AG09309 (cell line): ENCODE measurements at regions not wholly inside any gene's neighbourhood (a gene's known extent, or its start where the extent isn't known, plus 50 kb on each side); places are given as distances from the start of the nearest gene placed in this dataset.
A peak's percentile ranks its signal among the peaks of the same experiment; 100 is the strongest.

Experiments used
- DNase-seq: peaks from one replicate; pipeline ENCODE4 v3.0.0-alpha.2; 2010; ENCODE audit warnings: low read depth
- H3K4me3 ChIP-seq: 2 replicates; pipeline ENCODE4 v1.5.1; 2011; ENCODE audit warnings: mild to moderate bottlenecking, low read depth, low read length, moderate library complexity; ENCODE audit not compliant: control insufficient read depth
- TF ChIP-seq, protein P1 (sequence below): IDR thresholded peaks from 2 replicates; pipeline ENCODE4 v1.5.1; 2011; ENCODE audit warnings: mild to moderate bottlenecking, low read depth, low read length, inconsistent platforms; ENCODE audit not compliant: insufficient read depth, control insufficient read depth; ENCODE audit errors: missing control alignments

DNA sequence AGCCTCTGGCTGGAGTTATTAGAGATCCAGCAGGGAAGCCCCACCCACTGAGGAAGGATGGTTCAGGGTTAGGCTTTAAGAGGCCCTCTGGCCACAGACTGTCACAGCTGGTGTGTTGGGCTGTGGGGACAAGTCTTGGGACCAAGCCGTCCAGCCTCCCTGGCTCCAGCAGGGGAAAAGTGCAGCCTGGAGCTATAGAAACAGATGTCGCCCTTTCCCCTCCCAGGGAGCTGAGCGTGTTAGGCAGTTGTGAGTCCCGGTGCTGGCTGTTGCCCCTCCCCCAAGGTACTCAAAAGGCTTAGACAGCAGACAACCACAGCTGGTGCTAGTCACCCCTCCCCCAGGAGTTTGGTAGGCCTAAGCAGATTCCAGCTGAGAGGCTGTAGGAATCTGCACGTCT, 143.4 kb downstream of the TMEM168 start:
- H3K4me3 ChIP-seq, result no peak overlapping the region
- DNase-seq, result no peak
- TF ChIP-seq, protein P1, sequence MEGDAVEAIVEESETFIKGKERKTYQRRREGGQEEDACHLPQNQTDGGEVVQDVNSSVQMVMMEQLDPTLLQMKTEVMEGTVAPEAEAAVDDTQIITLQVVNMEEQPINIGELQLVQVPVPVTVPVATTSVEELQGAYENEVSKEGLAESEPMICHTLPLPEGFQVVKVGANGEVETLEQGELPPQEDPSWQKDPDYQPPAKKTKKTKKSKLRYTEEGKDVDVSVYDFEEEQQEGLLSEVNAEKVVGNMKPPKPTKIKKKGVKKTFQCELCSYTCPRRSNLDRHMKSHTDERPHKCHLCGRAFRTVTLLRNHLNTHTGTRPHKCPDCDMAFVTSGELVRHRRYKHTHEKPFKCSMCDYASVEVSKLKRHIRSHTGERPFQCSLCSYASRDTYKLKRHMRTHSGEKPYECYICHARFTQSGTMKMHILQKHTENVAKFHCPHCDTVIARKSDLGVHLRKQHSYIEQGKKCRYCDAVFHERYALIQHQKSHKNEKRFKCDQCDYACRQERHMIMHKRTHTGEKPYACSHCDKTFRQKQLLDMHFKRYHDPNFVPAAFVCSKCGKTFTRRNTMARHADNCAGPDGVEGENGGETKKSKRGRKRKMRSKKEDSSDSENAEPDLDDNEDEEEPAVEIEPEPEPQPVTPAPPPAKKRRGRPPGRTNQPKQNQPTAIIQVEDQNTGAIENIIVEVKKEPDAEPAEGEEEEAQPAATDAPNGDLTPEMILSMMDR, result no peak

DNA sequence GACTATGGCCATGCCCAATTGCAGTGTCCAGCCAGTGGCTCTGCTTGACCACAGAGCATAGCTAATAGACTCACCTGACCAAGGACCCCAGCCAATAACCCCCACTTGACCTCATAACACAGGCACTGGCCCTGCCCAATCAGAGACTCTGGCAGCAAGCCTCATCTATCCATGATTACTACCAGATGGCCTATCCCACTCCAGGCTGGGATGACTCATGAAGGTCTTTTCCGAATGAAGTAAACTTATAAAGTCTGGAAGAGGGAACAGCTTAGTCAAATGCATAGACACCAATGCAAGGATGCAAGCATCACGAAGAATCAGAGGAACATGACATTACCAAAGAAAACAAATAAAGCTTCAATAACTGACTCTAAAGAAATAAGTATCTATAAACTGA, 141.4 kb downstream of the TMEM168 start:
- DNase-seq, result no peak
- TF ChIP-seq, protein P1, result no peak
- H3K4me3 ChIP-seq, result no peak overlapping the region

DNA sequence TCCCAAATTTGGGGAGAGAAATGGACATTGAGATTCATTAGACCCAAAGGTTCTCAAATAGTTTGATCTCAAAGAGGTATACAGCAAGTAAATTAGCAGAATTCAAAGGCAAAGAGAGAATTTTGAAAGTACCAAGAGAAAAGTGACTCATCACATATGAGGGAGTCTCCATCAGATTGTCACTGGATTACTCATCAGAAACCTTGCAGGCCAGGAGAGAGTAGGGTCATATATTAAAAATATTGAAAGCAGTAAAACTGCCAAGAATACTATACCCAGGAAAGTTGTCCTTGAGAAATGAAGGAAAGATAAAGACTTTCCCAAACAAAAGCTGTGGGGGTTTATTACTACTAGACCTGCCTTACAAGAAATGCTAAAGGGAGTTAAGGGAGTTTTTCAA, 140.6 kb downstream of the TMEM168 start:
- TF ChIP-seq, protein P1, result no peak
- DNase-seq, result no peak
- H3K4me3 ChIP-seq, result no peak overlapping the region

DNA sequence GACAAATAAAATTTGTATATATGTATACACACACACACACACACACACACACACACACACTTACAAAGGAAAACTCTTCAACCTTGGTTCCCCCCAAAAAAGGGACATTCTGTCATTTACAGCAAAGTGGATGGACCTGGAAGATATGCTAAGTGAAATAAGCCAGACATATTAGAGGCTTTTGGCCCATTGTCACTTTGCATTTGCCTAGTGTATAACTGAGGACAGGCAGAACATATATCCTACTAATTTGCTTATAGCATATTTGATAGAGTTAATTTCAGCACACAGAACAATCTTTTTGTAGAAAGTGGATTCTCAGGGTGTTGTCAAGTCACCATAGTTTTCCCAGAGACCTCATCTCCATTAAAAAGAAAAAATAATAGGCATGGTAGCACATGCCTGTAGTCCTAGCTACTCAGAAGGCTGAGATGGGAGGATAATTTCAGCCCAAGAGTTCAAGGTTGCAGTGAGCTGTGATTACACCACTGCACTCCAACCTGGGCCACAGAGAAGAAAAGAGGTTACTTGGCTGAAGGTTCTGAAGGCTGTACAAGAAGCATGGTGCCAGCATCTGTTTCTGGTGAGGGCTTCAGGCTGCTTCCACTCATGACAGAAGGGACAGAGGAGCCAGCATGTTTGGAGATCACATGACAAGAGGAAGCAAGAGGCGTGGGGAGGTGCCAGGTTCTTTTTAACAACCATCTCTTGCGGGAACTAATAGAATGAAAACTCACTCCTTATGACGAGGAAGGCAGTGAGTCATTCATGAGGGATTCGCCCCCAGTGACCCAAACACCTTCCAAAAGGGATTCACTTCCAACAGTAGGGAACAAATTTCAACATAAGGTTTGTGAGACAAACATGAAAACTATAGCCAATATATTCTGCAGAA, 135.6 kb downstream of the TMEM168 start:
- TF ChIP-seq, protein P1, result no peak
- no peak for DNase-seq
- no peak overlapping the region for H3K4me3 ChIP-seq

DNA sequence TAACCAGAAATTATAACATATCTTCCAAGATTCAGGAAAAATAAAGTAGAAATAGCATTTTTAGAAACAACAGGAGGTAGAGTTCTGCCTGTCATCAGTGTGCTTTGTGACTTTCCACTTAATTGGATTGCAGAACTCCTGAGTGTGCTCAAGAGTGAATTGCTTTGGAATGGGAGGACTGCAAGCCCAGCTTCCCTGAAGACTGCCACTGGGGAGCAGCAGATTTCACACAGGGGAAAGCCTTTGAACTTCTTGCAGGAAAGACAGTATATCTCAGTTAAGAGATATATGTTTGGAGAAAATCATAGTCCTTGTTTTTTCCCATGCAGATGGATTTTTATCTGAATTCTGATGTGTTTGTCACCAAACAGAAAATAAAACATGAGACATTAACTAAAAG, 124.5 kb downstream of the TMEM168 start:
- DNase-seq, result no peak
- H3K4me3 ChIP-seq, result no peak overlapping the region
- TF ChIP-seq, protein P1, result peak; percentile 11

DNA sequence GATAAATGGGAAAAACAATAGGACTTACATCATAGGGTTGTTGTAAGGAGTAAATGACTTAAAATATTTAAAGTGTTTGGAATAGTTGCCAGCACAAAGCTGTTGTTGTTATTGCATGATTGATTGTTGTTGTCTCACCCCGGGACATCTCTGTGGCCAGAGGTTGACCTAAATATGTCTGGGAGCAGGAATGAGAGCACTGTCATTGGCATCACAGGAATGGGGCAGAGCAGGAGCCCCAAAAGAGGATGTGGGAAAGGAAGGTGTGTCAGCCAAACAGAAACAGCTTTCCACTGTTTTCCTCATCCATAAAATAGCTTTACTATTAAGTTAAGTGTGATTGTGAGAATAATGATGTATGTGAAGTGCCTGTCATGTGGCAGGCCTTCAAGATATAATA, 121.6 kb downstream of the TMEM168 start:
- no peak for DNase-seq
- TF ChIP-seq, protein P1, result no peak
- H3K4me3 ChIP-seq, result no peak overlapping the region
